MM.1S (cell line): ENCODE measurements at regions not wholly inside any gene's neighbourhood (a gene's known extent, or its start where the extent isn't known, plus 50 kb on each side); places are given as distances from the start of the nearest gene placed in this dataset.

Experiments
- EZH2 ChIP-seq: fragments of 300-600 bp; sonication (generic); optimal IDR thresholded peaks from 2 replicates; pipeline ENCODE3; 2017; ENCODE audit warnings: low read depth, mild to moderate bottlenecking, antibody characterized with exemption, low read length, mixed read lengths
- EZH2phosphoT487 ChIP-seq: fragments of 300-600 bp; sonication (generic); IDR thresholded peaks from 2 replicates; pipeline ENCODE4 v1.6.1; 2018; ENCODE audit warnings: antibody characterized with exemption, low read length
- TF ChIP-seq, protein P1 (sequence below): fragments of 300-600 bp; sonication (generic); IDR thresholded peaks from 2 replicates; pipeline ENCODE4 v1.5.1; 2016; ENCODE audit warnings: antibody characterized with exemption, low read length, mixed read lengths

DNA sequence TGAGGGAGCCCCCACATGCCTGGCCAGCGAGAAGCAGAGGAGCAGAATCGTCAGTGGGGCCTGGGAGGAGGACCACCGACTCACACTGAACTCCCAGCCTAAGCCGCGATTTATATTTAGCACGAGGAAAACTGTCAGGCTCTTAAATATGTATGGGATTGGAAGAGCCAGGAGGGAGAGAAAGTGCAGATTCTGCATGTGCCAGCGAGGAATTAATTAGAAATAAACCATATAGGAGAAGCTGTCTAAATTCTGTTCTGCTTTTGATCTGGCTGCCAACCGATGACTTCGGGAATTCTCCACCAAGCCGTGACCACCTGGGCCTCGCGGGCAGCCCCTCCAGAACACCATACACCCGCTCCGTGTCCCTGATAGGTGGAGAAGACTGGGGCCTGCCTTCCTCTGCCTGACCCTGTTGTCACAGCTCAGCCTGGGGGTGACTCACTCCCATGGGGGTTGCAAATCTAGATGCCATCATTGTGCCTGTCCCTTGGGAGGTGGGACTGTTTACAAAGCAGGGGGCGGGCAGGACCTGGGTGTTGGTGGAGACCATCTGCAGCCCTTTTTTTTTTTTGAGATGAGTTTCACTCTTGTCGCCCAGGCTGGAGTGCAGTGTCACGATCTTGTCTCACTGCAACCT is 91.1 kb upstream of the PMEPA1 start:
- TF ChIP-seq, protein P1, sequence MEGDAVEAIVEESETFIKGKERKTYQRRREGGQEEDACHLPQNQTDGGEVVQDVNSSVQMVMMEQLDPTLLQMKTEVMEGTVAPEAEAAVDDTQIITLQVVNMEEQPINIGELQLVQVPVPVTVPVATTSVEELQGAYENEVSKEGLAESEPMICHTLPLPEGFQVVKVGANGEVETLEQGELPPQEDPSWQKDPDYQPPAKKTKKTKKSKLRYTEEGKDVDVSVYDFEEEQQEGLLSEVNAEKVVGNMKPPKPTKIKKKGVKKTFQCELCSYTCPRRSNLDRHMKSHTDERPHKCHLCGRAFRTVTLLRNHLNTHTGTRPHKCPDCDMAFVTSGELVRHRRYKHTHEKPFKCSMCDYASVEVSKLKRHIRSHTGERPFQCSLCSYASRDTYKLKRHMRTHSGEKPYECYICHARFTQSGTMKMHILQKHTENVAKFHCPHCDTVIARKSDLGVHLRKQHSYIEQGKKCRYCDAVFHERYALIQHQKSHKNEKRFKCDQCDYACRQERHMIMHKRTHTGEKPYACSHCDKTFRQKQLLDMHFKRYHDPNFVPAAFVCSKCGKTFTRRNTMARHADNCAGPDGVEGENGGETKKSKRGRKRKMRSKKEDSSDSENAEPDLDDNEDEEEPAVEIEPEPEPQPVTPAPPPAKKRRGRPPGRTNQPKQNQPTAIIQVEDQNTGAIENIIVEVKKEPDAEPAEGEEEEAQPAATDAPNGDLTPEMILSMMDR = no peak
- TF ChIP-seq EZH2 = no peak
- no peak for TF ChIP-seq EZH2phosphoT487
